H1 (cell line): ENCODE measurements at regions not wholly inside any gene's neighbourhood (a gene's known extent, or its start where the extent isn't known, plus 50 kb on each side); places are given as distances from the start of the nearest gene placed in this dataset.

ENCODE experiments used
- CBX8 ChIP-seq: fragments of 300-800, 300-1000 bp; sonication (generic); IDR thresholded peaks from 2 replicates; pipeline ENCODE4 v1.7.1; 2016; ENCODE audit warnings: low read depth, low read length, borderline replicate concordance
- MAFK ChIP-seq: IDR thresholded peaks from 2 replicates; pipeline ENCODE4 v1.6.1; 2012; ENCODE audit warnings: low read depth, mild to moderate bottlenecking, improper control_type of control experiment, low read length
- SUZ12 ChIP-seq: fragments of 200-600 bp; sonication (generic); IDR thresholded peaks from 2 replicates; pipeline ENCODE4 v1.6.1; 2012; ENCODE audit warnings: mild to moderate bottlenecking, inconsistent platforms, low read length, moderate library complexity, mixed read lengths

- TF ChIP-seq SUZ12, result no peak
- TF ChIP-seq MAFK, result no peak
- TF ChIP-seq CBX8, result no peak
Measured at GRCh38 chr13:52922961-52923360, 74.5 kb upstream of the PCDH8 start (continued).
